ENCODE measurements at regions not wholly inside any gene's neighbourhood (a gene's known extent, or its start where the extent isn't known, plus 50 kb on each side); places are given as distances from the start of the nearest gene placed in this dataset.

GRCh38 chr9:106077731-106078130 lies 383.4 kb downstream of the TMEM38B start:
- Mint-ChIP-seq H3K27me3 (ENCODE audit: low read depth) (no peaks in the 10 kb centered on the region), H3K36me3 (no peaks in the 10 kb centered on the region), H3K27ac (no peak overlapping the region), H3K4me3 (no peak overlapping the region), H3K9me3 (0 out of 2 replicates have a peak, but pooled peaks cover 4% of the 10 kb centered on the region), H3K4me1 (0 out of 2 replicates have a peak, but pooled peaks cover under 1% of the 10 kb centered on the region)
- POLR2A ChIA-PET, result no interaction called here
- CTCF ChIA-PET, result interaction anchor here (0.6 kb wide), 1 partner anchor 106 kb away, joined by 3 read pairs; no protein-coding TSS in a partner anchor
- TF ChIP-seq ZNF423 (CRISPR knock-in tag; IDR thresholded peaks at IDR 0.05), result no peak
- TF ChIP-seq RORB (CRISPR knock-in tag; IDR thresholded peaks at IDR 0.05), result no peak
- TF ChIP-seq FOXK1 (CRISPR knock-in tag; IDR thresholded peaks at IDR 0.05), result no peak
- TF ChIP-seq, protein P1, sequence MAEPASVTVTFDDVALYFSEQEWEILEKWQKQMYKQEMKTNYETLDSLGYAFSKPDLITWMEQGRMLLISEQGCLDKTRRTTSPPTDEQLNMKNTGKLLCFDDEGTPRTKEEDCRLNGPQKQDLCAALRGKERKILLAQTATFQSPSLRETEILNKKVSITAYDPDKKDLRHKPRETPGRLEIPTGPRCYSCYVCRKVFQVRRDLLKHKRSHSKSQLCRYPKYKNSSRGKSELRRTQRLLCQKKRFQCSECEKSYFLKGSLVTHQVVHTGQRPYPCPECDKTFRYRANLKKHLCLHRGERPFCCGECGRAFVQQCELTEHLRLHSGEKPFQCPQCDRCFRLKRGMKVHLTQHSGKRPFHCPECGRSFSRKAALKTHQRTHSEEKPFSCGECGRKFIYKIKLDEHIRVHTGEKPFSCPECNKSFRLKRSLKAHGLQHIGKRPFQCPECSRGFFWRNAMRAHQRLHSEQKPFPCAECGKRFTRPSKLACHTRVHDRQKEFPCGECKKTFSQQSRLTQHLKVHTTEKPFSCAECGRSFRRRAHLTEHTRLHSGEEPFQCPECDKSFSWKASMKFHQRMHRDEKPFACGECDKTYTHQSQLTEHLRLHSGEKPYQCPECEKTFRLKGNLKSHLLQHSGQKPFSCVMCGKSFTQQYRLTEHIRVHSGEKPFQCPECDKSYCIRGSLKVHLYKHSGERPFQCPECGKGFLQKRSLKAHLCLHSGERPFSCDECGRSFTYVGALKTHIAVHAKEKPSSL (CRISPR knock-in tag; conservative IDR thresholded peaks at IDR 0.05), result no peak
- TF ChIP-seq ZNF416 (CRISPR knock-in tag; IDR thresholded peaks at IDR 0.05), result no peak
- TF ChIP-seq ZBTB21 (CRISPR knock-in tag; IDR thresholded peaks at IDR 0.05; ENCODE audit: borderline replicate concordance), result no peak
- no peak for TF ChIP-seq FOXJ3 (CRISPR knock-in tag; IDR thresholded peaks at IDR 0.05; ENCODE audit: borderline replicate concordance)
- TF ChIP-seq, protein P2, sequence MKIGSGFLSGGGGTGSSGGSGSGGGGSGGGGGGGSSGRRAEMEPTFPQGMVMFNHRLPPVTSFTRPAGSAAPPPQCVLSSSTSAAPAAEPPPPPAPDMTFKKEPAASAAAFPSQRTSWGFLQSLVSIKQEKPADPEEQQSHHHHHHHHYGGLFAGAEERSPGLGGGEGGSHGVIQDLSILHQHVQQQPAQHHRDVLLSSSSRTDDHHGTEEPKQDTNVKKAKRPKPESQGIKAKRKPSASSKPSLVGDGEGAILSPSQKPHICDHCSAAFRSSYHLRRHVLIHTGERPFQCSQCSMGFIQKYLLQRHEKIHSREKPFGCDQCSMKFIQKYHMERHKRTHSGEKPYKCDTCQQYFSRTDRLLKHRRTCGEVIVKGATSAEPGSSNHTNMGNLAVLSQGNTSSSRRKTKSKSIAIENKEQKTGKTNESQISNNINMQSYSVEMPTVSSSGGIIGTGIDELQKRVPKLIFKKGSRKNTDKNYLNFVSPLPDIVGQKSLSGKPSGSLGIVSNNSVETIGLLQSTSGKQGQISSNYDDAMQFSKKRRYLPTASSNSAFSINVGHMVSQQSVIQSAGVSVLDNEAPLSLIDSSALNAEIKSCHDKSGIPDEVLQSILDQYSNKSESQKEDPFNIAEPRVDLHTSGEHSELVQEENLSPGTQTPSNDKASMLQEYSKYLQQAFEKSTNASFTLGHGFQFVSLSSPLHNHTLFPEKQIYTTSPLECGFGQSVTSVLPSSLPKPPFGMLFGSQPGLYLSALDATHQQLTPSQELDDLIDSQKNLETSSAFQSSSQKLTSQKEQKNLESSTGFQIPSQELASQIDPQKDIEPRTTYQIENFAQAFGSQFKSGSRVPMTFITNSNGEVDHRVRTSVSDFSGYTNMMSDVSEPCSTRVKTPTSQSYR (CRISPR knock-in tag; IDR thresholded peaks at IDR 0.05), result no peak
- no peak for TF ChIP-seq AR (CRISPR knock-in tag; IDR thresholded peaks at IDR 0.05)
- TF ChIP-seq CDX4 (CRISPR knock-in tag; IDR thresholded peaks at IDR 0.05; ENCODE audit: borderline replicate concordance), result no peak
- TF ChIP-seq SMAD4 (CRISPR knock-in tag; IDR thresholded peaks at IDR 0.05), result no peak
- ATAC-seq, result no peak
- no peak for DNase-seq (ENCODE audit: low spot score)

- TF ChIP-seq ZNF121 (CRISPR knock-in tag; IDR thresholded peaks at IDR 0.05) (no peak), NR1H2 (CRISPR knock-in tag; IDR thresholded peaks at IDR 0.05) (no peak), SMAD4 (CRISPR knock-in tag; IDR thresholded peaks at IDR 0.05) (no peak), RELA (CRISPR knock-in tag; IDR thresholded peaks at IDR 0.05; ENCODE audit: borderline replicate concordance) (no peak), FOXK1 (CRISPR knock-in tag; IDR thresholded peaks at IDR 0.05) (no peak)
- TF ChIP-seq, protein P3, sequence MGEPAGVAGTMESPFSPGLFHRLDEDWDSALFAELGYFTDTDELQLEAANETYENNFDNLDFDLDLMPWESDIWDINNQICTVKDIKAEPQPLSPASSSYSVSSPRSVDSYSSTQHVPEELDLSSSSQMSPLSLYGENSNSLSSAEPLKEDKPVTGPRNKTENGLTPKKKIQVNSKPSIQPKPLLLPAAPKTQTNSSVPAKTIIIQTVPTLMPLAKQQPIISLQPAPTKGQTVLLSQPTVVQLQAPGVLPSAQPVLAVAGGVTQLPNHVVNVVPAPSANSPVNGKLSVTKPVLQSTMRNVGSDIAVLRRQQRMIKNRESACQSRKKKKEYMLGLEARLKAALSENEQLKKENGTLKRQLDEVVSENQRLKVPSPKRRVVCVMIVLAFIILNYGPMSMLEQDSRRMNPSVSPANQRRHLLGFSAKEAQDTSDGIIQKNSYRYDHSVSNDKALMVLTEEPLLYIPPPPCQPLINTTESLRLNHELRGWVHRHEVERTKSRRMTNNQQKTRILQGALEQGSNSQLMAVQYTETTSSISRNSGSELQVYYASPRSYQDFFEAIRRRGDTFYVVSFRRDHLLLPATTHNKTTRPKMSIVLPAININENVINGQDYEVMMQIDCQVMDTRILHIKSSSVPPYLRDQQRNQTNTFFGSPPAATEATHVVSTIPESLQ (CRISPR knock-in tag; IDR thresholded peaks at IDR 0.05), result no peak
- TF ChIP-seq, protein P4, sequence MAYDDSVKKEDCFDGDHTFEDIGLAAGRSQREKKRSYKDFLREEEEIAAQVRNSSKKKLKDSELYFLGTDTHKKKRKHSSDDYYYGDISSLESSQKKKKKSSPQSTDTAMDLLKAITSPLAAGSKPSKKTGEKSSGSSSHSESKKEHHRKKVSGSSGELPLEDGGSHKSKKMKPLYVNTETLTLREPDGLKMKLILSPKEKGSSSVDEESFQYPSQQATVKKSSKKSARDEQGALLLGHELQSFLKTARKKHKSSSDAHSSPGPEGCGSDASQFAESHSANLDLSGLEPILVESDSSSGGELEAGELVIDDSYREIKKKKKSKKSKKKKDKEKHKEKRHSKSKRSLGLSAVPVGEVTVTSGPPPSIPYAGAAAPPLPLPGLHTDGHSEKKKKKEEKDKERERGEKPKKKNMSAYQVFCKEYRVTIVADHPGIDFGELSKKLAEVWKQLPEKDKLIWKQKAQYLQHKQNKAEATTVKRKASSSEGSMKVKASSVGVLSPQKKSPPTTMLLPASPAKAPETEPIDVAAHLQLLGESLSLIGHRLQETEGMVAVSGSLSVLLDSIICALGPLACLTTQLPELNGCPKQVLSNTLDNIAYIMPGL (CRISPR knock-in tag; IDR thresholded peaks at IDR 0.05), result no peak
- TF ChIP-seq, protein P5, sequence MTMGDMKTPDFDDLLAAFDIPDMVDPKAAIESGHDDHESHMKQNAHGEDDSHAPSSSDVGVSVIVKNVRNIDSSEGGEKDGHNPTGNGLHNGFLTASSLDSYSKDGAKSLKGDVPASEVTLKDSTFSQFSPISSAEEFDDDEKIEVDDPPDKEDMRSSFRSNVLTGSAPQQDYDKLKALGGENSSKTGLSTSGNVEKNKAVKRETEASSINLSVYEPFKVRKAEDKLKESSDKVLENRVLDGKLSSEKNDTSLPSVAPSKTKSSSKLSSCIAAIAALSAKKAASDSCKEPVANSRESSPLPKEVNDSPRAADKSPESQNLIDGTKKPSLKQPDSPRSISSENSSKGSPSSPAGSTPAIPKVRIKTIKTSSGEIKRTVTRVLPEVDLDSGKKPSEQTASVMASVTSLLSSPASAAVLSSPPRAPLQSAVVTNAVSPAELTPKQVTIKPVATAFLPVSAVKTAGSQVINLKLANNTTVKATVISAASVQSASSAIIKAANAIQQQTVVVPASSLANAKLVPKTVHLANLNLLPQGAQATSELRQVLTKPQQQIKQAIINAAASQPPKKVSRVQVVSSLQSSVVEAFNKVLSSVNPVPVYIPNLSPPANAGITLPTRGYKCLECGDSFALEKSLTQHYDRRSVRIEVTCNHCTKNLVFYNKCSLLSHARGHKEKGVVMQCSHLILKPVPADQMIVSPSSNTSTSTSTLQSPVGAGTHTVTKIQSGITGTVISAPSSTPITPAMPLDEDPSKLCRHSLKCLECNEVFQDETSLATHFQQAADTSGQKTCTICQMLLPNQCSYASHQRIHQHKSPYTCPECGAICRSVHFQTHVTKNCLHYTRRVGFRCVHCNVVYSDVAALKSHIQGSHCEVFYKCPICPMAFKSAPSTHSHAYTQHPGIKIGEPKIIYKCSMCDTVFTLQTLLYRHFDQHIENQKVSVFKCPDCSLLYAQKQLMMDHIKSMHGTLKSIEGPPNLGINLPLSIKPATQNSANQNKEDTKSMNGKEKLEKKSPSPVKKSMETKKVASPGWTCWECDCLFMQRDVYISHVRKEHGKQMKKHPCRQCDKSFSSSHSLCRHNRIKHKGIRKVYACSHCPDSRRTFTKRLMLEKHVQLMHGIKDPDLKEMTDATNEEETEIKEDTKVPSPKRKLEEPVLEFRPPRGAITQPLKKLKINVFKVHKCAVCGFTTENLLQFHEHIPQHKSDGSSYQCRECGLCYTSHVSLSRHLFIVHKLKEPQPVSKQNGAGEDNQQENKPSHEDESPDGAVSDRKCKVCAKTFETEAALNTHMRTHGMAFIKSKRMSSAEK (CRISPR knock-in tag; IDR thresholded peaks at IDR 0.05; ENCODE audit: borderline replicate concordance), result no peak
- TF ChIP-seq, protein P6, sequence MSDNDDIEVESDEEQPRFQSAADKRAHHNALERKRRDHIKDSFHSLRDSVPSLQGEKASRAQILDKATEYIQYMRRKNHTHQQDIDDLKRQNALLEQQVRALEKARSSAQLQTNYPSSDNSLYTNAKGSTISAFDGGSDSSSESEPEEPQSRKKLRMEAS (CRISPR knock-in tag; IDR thresholded peaks at IDR 0.05), result no peak
- ChIA-PET CTCF (no interaction called here), POLR2A (no interaction called here)
- Mint-ChIP-seq H3K4me1 (peaks cover 2% of the 10 kb centered on the region; the same call in 1 of the 2 replicates), H3K36me3 (no peaks in the 10 kb centered on the region), H3K4me3 (no peak overlapping the region), H3K9me3 (peaks cover 10% of the 10 kb centered on the region), H3K27me3 (ENCODE audit: low read depth) (no peaks in the 10 kb centered on the region), H3K27ac (no peak overlapping the region)
- no peak for ATAC-seq
- no peak for DNase-seq (ENCODE audit: low spot score)
Measured at GRCh38 chr9:106082621-106083020, 388.3 kb downstream of the TMEM38B start.

Measured in WTC11 (cell line).